ENCODE measurements at regions not wholly inside any gene's neighbourhood (a gene's known extent, or its start where the extent isn't known, plus 50 kb on each side); places are given as distances from the start of the nearest gene placed in this dataset.

DNA sequence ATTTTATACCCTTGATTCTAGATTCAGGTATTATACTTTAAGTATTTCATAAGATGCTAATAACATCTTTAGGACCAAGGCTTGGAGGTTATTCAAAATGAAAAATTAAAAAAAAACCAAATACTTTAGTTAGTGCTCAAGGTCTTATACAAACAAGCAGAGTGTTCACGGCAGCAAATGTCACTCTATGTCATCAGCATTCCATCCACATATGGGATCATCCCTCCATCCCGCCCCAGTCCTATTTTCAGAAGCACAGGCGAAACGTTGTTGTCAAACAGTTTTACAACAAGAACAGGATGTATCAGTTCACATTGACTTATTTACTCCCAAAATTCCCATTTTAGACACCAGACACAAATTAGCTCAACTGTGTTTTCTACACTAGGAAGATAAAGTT, 83.7 kb downstream of the DSEL start:
- TF ChIP-seq CTCF (IDR thresholded peaks at IDR 0.05), result no peak
- TF ChIP-seq EZH2phosphoT487 (IDR thresholded peaks at IDR 0.05), result no peak
- no peak for TF ChIP-seq EZH2 (IDR thresholded peaks at IDR 0.05)
